ENCODE measurements at regions not wholly inside any gene's neighbourhood (a gene's known extent, or its start where the extent isn't known, plus 50 kb on each side); places are given as distances from the start of the nearest gene placed in this dataset.

DNA sequence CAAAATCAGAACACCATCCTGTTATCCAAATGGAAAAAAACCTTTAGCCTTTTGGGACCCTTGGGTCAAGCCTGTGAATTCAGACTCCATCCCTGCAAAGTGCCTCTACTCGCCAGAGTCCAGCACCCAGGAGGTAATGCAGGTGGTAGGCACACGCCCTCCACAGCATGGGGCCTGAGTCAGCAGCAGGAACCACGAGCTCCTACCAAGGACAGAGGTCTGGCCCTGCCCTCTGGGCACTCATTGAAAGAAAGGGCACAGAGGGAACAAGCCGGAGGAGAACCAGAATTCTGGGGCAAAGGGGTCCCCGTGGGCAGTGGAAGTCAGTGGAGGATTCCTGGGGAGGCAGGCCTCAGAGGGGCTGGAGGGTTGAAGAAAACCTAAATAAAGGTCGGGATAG is 438.1 kb downstream of the NPHP4 start:
- TF ChIP-seq, protein P1, sequence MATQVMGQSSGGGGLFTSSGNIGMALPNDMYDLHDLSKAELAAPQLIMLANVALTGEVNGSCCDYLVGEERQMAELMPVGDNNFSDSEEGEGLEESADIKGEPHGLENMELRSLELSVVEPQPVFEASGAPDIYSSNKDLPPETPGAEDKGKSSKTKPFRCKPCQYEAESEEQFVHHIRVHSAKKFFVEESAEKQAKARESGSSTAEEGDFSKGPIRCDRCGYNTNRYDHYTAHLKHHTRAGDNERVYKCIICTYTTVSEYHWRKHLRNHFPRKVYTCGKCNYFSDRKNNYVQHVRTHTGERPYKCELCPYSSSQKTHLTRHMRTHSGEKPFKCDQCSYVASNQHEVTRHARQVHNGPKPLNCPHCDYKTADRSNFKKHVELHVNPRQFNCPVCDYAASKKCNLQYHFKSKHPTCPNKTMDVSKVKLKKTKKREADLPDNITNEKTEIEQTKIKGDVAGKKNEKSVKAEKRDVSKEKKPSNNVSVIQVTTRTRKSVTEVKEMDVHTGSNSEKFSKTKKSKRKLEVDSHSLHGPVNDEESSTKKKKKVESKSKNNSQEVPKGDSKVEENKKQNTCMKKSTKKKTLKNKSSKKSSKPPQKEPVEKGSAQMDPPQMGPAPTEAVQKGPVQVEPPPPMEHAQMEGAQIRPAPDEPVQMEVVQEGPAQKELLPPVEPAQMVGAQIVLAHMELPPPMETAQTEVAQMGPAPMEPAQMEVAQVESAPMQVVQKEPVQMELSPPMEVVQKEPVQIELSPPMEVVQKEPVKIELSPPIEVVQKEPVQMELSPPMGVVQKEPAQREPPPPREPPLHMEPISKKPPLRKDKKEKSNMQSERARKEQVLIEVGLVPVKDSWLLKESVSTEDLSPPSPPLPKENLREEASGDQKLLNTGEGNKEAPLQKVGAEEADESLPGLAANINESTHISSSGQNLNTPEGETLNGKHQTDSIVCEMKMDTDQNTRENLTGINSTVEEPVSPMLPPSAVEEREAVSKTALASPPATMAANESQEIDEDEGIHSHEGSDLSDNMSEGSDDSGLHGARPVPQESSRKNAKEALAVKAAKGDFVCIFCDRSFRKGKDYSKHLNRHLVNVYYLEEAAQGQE (IDR thresholded peaks at IDR 0.05; ENCODE audit: low read depth) = peak; percentile 73
- TF ChIP-seq TAF1 (IDR thresholded peaks at IDR 0.05; ENCODE audit: low read depth) (no peak), TCF12 (IDR thresholded peaks at IDR 0.05; ENCODE audit: low read depth) (peak; percentile 31; the same call in 1 of the 2 replicates)

DNA sequence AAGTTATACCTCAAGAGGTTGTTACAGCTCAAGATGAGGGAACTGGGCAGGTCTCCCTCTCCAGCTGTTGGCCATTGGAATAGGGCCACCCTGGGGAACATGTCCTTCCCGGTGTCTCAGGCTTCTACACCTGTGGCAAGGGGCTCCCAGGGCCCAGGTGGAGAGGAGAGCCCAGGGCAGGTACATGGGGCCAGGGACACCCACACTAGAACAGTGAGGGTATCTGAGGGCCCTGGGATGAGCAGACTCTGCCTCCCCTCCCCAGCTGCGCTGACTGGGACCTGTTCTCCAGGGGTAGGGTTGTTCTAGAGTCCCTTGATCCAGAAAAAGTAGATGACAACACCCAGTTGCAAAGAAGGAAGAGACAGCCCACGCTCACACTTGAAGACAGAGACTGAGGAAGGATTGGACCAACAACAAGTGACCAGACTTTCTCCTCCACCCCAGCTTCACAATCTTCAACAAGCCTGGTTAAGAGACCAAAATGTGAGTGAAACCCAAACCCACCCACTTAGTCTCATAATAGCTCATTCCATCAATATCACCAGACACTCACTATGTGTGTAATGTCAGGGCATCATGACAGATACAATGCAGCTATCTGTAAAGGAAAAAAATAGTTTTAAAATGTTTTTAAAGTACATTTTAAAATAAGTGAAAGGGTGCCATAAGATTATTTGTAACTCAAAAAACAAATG is 439.3 kb downstream of the NPHP4 start:
- TF ChIP-seq CEBPB (IDR thresholded peaks at IDR 0.05) (no peak), TEAD4 (IDR thresholded peaks at IDR 0.05) (no peak)

GRCh38 chr1:5551274-5551975 is 440.8 kb downstream of the NPHP4 start:
- peak; percentile 56; the same call in 1 of the 2 replicates for TF ChIP-seq EP300 (IDR thresholded peaks at IDR 0.05; ENCODE audit: borderline replicate concordance)
- TF ChIP-seq ZBTB7A (IDR thresholded peaks at IDR 0.05; ENCODE audit: low read depth) = no peak
- TF ChIP-seq TAF1 (IDR thresholded peaks at IDR 0.05; ENCODE audit: low read depth) = no peak
- TF ChIP-seq NFIC (IDR thresholded peaks at IDR 0.05) = peak; percentile 89
- no peak for TF ChIP-seq YY1 (IDR thresholded peaks at IDR 0.05; ENCODE audit: low read depth)
- TF ChIP-seq, protein P2, sequence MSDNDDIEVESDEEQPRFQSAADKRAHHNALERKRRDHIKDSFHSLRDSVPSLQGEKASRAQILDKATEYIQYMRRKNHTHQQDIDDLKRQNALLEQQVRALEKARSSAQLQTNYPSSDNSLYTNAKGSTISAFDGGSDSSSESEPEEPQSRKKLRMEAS (IDR thresholded peaks at IDR 0.05) = peak; percentile 98
- TF ChIP-seq USF1 (IDR thresholded peaks at IDR 0.05) = peak; percentile 51; the same call in 1 of the 2 replicates
- no peak for TF ChIP-seq FOXM1 (IDR thresholded peaks at IDR 0.05; ENCODE audit: borderline replicate concordance, low read depth)
- TF ChIP-seq TCF12 (IDR thresholded peaks at IDR 0.05; ENCODE audit: low read depth) = peak; percentile 83
- TF ChIP-seq, protein P1 (IDR thresholded peaks at IDR 0.05; ENCODE audit: low read depth) = no peak
- no peak for TF ChIP-seq CREB1 (IDR thresholded peaks at IDR 0.05; ENCODE audit: low read depth)
- TF ChIP-seq EGR1 (IDR thresholded peaks at IDR 0.05) = no peak
- TF ChIP-seq RAD21 (IDR thresholded peaks at IDR 0.05; ENCODE audit: low read depth) = no peak
- TF ChIP-seq TEAD4 (IDR thresholded peaks at IDR 0.05) = peak; percentile 62
- TF ChIP-seq CEBPB (IDR thresholded peaks at IDR 0.05) = no peak

DNA sequence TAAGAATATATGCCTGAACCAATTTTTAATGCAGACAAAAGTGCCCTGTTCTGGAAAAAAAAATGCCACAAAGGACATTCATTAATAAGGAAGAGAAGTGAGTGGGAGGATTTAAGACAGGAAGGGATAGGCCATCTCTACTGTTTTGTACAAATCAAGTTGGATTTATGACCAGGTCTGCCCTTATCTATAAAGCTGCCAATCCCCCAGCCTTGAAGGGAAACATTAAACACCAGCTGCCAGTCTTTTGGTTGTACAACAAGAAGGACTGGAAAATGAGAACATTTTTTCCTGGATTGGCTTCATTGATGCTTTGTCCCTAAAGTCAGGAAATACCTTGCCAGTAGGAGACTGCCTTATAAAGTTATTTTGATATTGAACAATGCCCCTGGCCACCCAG is 444.0 kb downstream of the NPHP4 start:
- TF ChIP-seq, protein P1 (IDR thresholded peaks at IDR 0.05; ENCODE audit: low read depth) = no peak
- TF ChIP-seq CREB1 (IDR thresholded peaks at IDR 0.05; ENCODE audit: low read depth) (no peak), ZBTB7A (IDR thresholded peaks at IDR 0.05; ENCODE audit: low read depth) (no peak), CEBPB (IDR thresholded peaks at IDR 0.05) (no peak), YY1 (IDR thresholded peaks at IDR 0.05; ENCODE audit: low read depth) (no peak), TCF12 (IDR thresholded peaks at IDR 0.05; ENCODE audit: low read depth) (no peak), TEAD4 (IDR thresholded peaks at IDR 0.05) (no peak), TAF1 (IDR thresholded peaks at IDR 0.05; ENCODE audit: low read depth) (no peak), FOXM1 (IDR thresholded peaks at IDR 0.05; ENCODE audit: borderline replicate concordance, low read depth) (no peak)

GRCh38 chr1:5543235-5543634 is 449.0 kb downstream of the NPHP4 start:
- no peak for TF ChIP-seq NFIC (IDR thresholded peaks at IDR 0.05)
- no peak for TF ChIP-seq TAF1 (IDR thresholded peaks at IDR 0.05; ENCODE audit: low read depth)
- TF ChIP-seq USF1 (IDR thresholded peaks at IDR 0.05) = no peak
- no peak for TF ChIP-seq FOXM1 (IDR thresholded peaks at IDR 0.05; ENCODE audit: borderline replicate concordance, low read depth)
- TF ChIP-seq, protein P2 (IDR thresholded peaks at IDR 0.05) = no peak
- TF ChIP-seq, protein P1 (IDR thresholded peaks at IDR 0.05; ENCODE audit: low read depth) = no peak
- no peak for TF ChIP-seq YY1 (IDR thresholded peaks at IDR 0.05; ENCODE audit: low read depth)
- TF ChIP-seq TEAD4 (IDR thresholded peaks at IDR 0.05) = no peak

All from Ishikawa (cell line).